Caco-2 (cell line): ENCODE measurements at regions not wholly inside any gene's neighbourhood (a gene's known extent, or its start where the extent isn't known, plus 50 kb on each side); places are given as distances from the start of the nearest gene placed in this dataset.

Source experiments
- BruUV-seq: library from RNA; stranded (reverse); fragments of 400-500 nt; replicated peaks from 2 replicates; lab custom pipeline; 2021; lab: Mats Ljungman, UMichigan
- CTCF ChIA-PET: fragments of 300-600 bp; sonication (Branson Sonifier 250); formaldehyde crosslinking; loops from one replicate; lab custom pipeline; 2022; ENCODE audit warnings: antibody characterized with exemption; lab: Charles Lee
- POLR2A ChIA-PET: fragments of 300-600 bp; sonication (Branson Sonifier 250); formaldehyde crosslinking; loops from one replicate; lab custom pipeline; 2022; ENCODE audit warnings: antibody characterized with exemption; lab: Charles Lee
- DNase-seq, 2 experiments: peaks; one replicate each; pipeline versions ENCODE4 v3.0.0 to v3.0.0-alpha.2; 2020 to 2022
- H3K27me3 ChIP-seq: replicated peaks from 2 replicates; pipeline ENCODE4 v1.6.0; 2011; ENCODE audit warnings: low read length; ENCODE audit not compliant: control insufficient read depth, insufficient read depth
- H3K36me3 ChIP-seq: 2 replicates; pipeline ENCODE4 v1.5.1; 2011; ENCODE audit warnings: low read length; ENCODE audit not compliant: control insufficient read depth, insufficient read depth
- H3K4me1 ChIP-seq: fragments of 250-450 bp; sonication (Bioruptor Pico); 2 replicates; pipeline ENCODE4 v1.5.1; 2020; ENCODE audit warnings: mild to moderate bottlenecking
- H3K4me3 ChIP-seq: 2 replicates; pipeline ENCODE4 v1.5.1; 2011; ENCODE audit warnings: low read depth, mild to moderate bottlenecking, control low read depth, low read length
- H3K9me3 ChIP-seq: fragments of 250-450 bp; sonication (Bioruptor Pico); 2 replicates; pipeline ENCODE4 v1.5.1; 2020; ENCODE audit warnings: mild to moderate bottlenecking, moderate library complexity
- H3K27ac Mint-ChIP-seq: one replicate; pipeline ENCODE4 v1.8.0; 2022; ENCODE audit warnings: mixed read lengths; ENCODE audit not compliant: unreplicated experiment
- H3K27me3 Mint-ChIP-seq: one replicate; pipeline ENCODE4 v1.8.0; 2022; ENCODE audit warnings: mixed read lengths; ENCODE audit not compliant: insufficient read depth, unreplicated experiment
- H3K36me3 Mint-ChIP-seq: one replicate; pipeline ENCODE4 v1.8.0; 2022; ENCODE audit warnings: mild to moderate bottlenecking, mixed read lengths; ENCODE audit not compliant: insufficient read depth, unreplicated experiment
- H3K4me1 Mint-ChIP-seq: one replicate; pipeline ENCODE4 v1.8.0; 2022; ENCODE audit warnings: low read depth, mixed read lengths; ENCODE audit not compliant: unreplicated experiment
- H3K4me3 Mint-ChIP-seq: one replicate; pipeline ENCODE4 v1.8.0; 2022; ENCODE audit warnings: mild to moderate bottlenecking, moderate library complexity, mixed read lengths; ENCODE audit not compliant: unreplicated experiment
- H3K9me3 Mint-ChIP-seq: one replicate; pipeline ENCODE4 v1.8.0; 2022; ENCODE audit warnings: mixed read lengths; ENCODE audit not compliant: unreplicated experiment
- intact Hi-C: fragments of 100-400 bp; cut with micrococcal nuclease; formaldehyde crosslinking; loops from one replicate; pipeline ENCODE4 v1.10.0; 2022; ENCODE audit not compliant: unreplicated experiment
- TF ChIP-seq, protein P1 (sequence below), 2 experiments: fragments of 200-600 bp in 1 of 2; IDR thresholded peaks; 1 replicate in 1 of 2; 2 replicates in 1 of 2; pipeline versions ENCODE4 v1.5.1 to v1.8.0; 2011 to 2022; ENCODE audit warnings: antibody characterized with exemption in 1 of 2, control low read depth in 1 of 2, inconsistent platforms in 1 of 2, low read depth in 1 of 2, low read length in 1 of 2, mild to moderate bottlenecking in 1 of 2, moderate library complexity in 1 of 2; ENCODE audit not compliant: insufficient read depth in 1 of 2, severe bottlenecking in 1 of 2, unreplicated experiment in 1 of 2

DNA sequence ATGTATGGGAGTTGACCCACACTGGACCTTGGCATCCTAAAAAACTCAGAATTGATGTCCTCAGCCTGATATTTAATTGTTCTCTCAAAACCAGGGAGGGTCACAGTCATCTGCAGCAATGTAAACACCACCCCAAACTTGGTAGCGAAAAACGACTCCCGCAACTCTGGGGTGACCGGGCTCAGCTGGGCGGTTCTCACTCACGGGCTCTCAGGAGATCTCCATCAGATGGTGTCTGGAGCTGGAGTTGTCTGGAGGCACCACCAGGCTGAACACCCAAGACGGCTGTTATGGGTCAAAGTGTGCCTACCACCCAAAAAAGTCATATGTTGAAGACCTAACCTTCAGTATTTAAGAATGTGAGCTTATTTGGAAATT is 50.9 kb upstream of the NXT1 start:
- intact Hi-C loops, result no loop called here
- H3K27ac Mint-ChIP-seq, result no peak overlapping the region
- peaks cover 9% of the 10 kb centered on the region for H3K9me3 Mint-ChIP-seq
- no peak for DNase-seq
- no peak overlapping the region for H3K4me3 ChIP-seq
- H3K4me3 Mint-ChIP-seq, result no peak overlapping the region
- H3K27me3 ChIP-seq, result no peaks in the 10 kb centered on the region
- no peaks in the 10 kb centered on the region for H3K9me3 ChIP-seq
- BruUV-seq, result no TSS peak
- TF ChIP-seq, protein P1, sequence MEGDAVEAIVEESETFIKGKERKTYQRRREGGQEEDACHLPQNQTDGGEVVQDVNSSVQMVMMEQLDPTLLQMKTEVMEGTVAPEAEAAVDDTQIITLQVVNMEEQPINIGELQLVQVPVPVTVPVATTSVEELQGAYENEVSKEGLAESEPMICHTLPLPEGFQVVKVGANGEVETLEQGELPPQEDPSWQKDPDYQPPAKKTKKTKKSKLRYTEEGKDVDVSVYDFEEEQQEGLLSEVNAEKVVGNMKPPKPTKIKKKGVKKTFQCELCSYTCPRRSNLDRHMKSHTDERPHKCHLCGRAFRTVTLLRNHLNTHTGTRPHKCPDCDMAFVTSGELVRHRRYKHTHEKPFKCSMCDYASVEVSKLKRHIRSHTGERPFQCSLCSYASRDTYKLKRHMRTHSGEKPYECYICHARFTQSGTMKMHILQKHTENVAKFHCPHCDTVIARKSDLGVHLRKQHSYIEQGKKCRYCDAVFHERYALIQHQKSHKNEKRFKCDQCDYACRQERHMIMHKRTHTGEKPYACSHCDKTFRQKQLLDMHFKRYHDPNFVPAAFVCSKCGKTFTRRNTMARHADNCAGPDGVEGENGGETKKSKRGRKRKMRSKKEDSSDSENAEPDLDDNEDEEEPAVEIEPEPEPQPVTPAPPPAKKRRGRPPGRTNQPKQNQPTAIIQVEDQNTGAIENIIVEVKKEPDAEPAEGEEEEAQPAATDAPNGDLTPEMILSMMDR (IDR thresholded peaks at IDR 0.05; ENCODE audit: insufficient read depth in 1 of 2, low read depth in 1 of 2, low read length in 1 of 2, severe bottlenecking in 1 of 2, unreplicated experiment in 1 of 2), result no peak
- H3K4me1 ChIP-seq, result peaks cover 7% of the 10 kb centered on the region; the same call in 1 of the 2 replicates
- H3K36me3 ChIP-seq, result no peaks in the 10 kb centered on the region
- ChIA-PET CTCF (no interaction called here), POLR2A (no interaction called here)
- H3K36me3 Mint-ChIP-seq, result peaks cover 6% of the 10 kb centered on the region
- peaks cover 16% of the 10 kb centered on the region for H3K4me1 Mint-ChIP-seq
- H3K27me3 Mint-ChIP-seq, result no peaks in the 10 kb centered on the region

DNA sequence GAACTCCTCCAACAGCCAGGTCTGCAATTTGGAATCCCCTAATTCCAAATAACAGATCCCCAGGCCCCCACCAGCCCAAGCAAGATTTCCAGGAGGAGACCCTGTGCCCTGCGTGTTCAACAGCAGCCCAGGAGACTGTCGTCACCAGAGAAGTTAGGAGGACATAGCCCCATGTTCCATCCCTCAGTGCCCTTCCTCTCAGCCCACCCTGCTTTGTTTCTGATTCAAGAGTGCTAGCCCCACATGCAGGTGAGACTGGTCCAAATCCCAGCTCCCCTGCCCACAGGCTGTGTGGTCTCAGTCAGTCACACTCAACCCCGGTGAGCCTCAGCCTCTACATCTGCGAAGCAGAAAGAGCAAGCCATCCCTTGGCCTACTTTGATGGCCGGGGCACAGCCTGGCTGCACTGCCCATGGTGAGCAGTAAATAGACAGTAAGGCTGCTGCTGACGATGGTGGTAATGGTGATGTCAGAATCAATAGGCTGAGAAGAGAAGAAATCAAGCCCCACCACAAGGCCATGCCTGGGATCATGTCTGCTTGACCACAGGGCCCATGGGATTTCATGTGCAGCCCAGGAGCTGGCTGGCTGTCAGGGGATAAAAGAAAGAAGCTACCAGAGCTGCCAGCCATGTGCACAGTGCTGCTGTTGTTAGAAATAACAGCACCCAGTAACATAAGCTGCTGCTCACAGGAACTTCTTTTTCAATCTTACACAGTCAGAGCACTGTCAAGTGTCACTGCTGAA is 51.5 kb upstream of the NXT1 start:
- Mint-ChIP-seq H3K27ac (no peak overlapping the region), H3K4me1 (peaks cover 16% of the 10 kb centered on the region), H3K9me3 (peaks cover 9% of the 10 kb centered on the region), H3K36me3 (peaks cover 6% of the 10 kb centered on the region), H3K4me3 (no peak overlapping the region), H3K27me3 (no peaks in the 10 kb centered on the region)
- intact Hi-C loops, result no loop called here
- BruUV-seq, result no TSS peak
- CTCF ChIA-PET, result no interaction called here
- Histone ChIP-seq H3K4me1 (peaks cover 7% of the 10 kb centered on the region; the same call in 1 of the 2 replicates), H3K36me3 (no peaks in the 10 kb centered on the region), H3K27me3 (no peaks in the 10 kb centered on the region), H3K4me3 (no peak overlapping the region), H3K9me3 (no peaks in the 10 kb centered on the region)
- TF ChIP-seq, protein P1 (IDR thresholded peaks at IDR 0.05; ENCODE audit: insufficient read depth in 1 of 2, low read depth in 1 of 2, low read length in 1 of 2, severe bottlenecking in 1 of 2, unreplicated experiment in 1 of 2), result no peak
- DNase-seq, result no peak
- POLR2A ChIA-PET, result no interaction called here

DNA sequence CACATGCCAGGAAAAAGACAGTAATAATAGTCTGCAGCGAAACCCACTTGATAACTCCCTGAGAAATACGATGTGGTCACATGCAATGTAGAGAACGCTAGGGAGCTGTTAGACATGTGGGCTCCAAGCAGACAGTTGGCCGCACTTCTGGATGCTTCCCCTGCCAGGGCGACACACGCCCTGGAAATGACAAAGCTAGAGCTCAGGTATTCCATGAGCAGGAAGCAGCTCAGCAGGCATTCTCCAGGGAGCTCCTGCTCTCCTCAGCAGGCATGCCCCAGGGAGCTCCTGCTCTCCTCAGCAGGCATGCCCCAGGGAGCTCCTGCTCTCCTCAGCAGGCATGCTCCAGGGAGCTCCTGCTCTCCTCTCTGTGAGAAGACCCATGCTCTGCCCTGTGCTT is 52.4 kb upstream of the NXT1 start:
- no peaks in the 10 kb centered on the region for H3K27me3 ChIP-seq
- Mint-ChIP-seq H3K36me3 (no peaks in the 10 kb centered on the region), H3K27ac (no peak overlapping the region), H3K4me1 (peaks cover 16% of the 10 kb centered on the region), H3K9me3 (peaks cover 9% of the 10 kb centered on the region), H3K4me3 (no peak overlapping the region), H3K27me3 (no peaks in the 10 kb centered on the region)
- no peaks in the 10 kb centered on the region for H3K9me3 ChIP-seq
- DNase-seq, result no peak
- ChIA-PET CTCF (no interaction called here), POLR2A (no interaction called here)
- peaks cover 7% of the 10 kb centered on the region; the same call in 1 of the 2 replicates for H3K4me1 ChIP-seq
- intact Hi-C loops, result no loop called here
- TF ChIP-seq, protein P1 (IDR thresholded peaks at IDR 0.05; ENCODE audit: insufficient read depth in 1 of 2, low read depth in 1 of 2, low read length in 1 of 2, severe bottlenecking in 1 of 2, unreplicated experiment in 1 of 2), result no peak
- no TSS peak for BruUV-seq
- no peak overlapping the region for H3K4me3 ChIP-seq
- H3K36me3 ChIP-seq, result no peaks in the 10 kb centered on the region
